Smooth muscle cell (in vitro differentiated cells): ENCODE measurements at regions not wholly inside any gene's neighbourhood (a gene's known extent, or its start where the extent isn't known, plus 50 kb on each side); places are given as distances from the start of the nearest gene placed in this dataset.

Experiments used
- DNase-seq: peaks from one replicate; lab custom pipeline; 2025; ENCODE audit not compliant: unreplicated experiment; lab: John Stamatoyannopoulos, UW
- H2AFZ ChIP-seq: fragments of 200-600 bp; sonication (generic); 2 replicates; pipeline ENCODE4 v1.6.0; 2016; ENCODE audit warnings: antibody characterized with exemption, low read depth, mild to moderate bottlenecking
- H3F3A ChIP-seq: fragments of 200-600 bp; sonication (generic); 2 replicates; pipeline ENCODE4 v1.6.0; 2017; ENCODE audit warnings: antibody characterized with exemption, low read depth
- H3K27ac ChIP-seq: fragments of 200-600 bp; sonication (generic); 2 replicates; pipeline ENCODE4 v1.5.1; 2016; ENCODE audit warnings: low read depth, mild to moderate bottlenecking
- H3K27me3 ChIP-seq: fragments of 200-600 bp; sonication (generic); 2 replicates; pipeline ENCODE4 v1.6.1; 2016; ENCODE audit warnings: low read depth, mild to moderate bottlenecking
- H3K36me3 ChIP-seq: fragments of 200-600 bp; sonication (generic); 2 replicates; pipeline ENCODE4 v1.5.1; 2016; ENCODE audit warnings: low read depth
- H3K4me1 ChIP-seq: fragments of 200-600 bp; sonication (generic); 2 replicates; pipeline ENCODE4 v1.5.1; 2016; ENCODE audit warnings: low read depth
- H3K4me2 ChIP-seq: fragments of 200-600 bp; sonication (generic); 2 replicates; pipeline ENCODE4 v1.6.0; 2016; ENCODE audit warnings: mild to moderate bottlenecking
- H3K4me3 ChIP-seq: fragments of 200-600 bp; sonication (generic); 2 replicates; pipeline ENCODE4 v1.5.1; 2016; ENCODE audit warnings: mild to moderate bottlenecking
- H3K79me2 ChIP-seq: fragments of 200-600 bp; sonication (generic); 2 replicates; pipeline ENCODE4 v1.6.0; 2016; ENCODE audit warnings: low read depth, mild to moderate bottlenecking
- H3K9ac ChIP-seq: fragments of 200-600 bp; sonication (generic); 2 replicates; pipeline ENCODE4 v1.6.0; 2016; ENCODE audit warnings: low read depth
- H3K9me3 ChIP-seq: fragments of 200-600 bp; sonication (generic); replicated peaks from 2 replicates; pipeline ENCODE4 v1.5.1; 2016; ENCODE audit warnings: low read depth
- H4K20me1 ChIP-seq: fragments of 200-600 bp; sonication (generic); 2 replicates; pipeline ENCODE4 v1.6.0; 2016; ENCODE audit warnings: low read depth
- CTCF ChIP-seq: fragments of 200-600 bp; sonication (generic); IDR thresholded peaks from 2 replicates; pipeline ENCODE4 v1.5.1; 2017; ENCODE audit warnings: borderline replicate concordance, mild to moderate bottlenecking, antibody characterized with exemption; ENCODE audit not compliant: insufficient read depth, poor library complexity, severe bottlenecking
- WGBS: methylation state at CpG from one replicate; pipeline ENCODE4 v1.1.7; 2016; ENCODE audit warnings: low lambda C conversion rate; 5-methylcytosine and 5-hydroxymethylcytosine counted together

GRCh38 chr22:49400136-49400940, 427.3 kb downstream of the BRD1 start:
- Histone ChIP-seq H2AFZ (no peak overlapping the region), H3K27me3 (no peaks in the 10 kb centered on the region), H3K4me3 (no peak overlapping the region), H3F3A (no peaks in the 10 kb centered on the region), H3K4me2 (no peak overlapping the region), H4K20me1 (no peaks in the 10 kb centered on the region), H3K4me1 (no peaks in the 10 kb centered on the region), H3K79me2 (no peaks in the 10 kb centered on the region), H3K27ac (no peak overlapping the region), H3K9ac (no peak overlapping the region), H3K36me3 (no peaks in the 10 kb centered on the region), H3K9me3 (no peaks in the 10 kb centered on the region)
- WGBS, result 89% methylated on average over 24 of the region's 24 CpGs
- TF ChIP-seq CTCF, result no peak
- DNase-seq, result no peak

DNA sequence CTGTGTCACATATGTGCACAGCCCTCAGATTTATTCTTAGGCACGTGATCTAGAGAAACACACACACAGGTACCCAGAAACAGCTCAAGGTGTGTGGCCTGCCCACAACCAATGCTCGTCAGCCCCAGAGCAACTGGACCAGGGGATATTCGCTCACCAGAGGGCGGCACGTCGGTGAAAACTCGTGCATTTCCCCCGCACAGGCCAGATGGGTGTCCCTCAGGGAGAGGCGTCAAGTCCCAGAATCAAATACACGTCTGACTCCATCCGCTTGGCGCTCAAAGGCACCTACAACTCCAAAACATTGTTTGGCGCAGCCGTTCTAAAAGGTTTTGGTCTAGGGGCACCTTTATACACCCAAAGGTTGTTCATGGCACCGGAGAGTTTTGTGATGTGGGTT, 429.0 kb downstream of the BRD1 start:
- TF ChIP-seq CTCF, result no peak
- no peaks in the 10 kb centered on the region for H4K20me1 ChIP-seq
- H3K4me1 ChIP-seq, result no peaks in the 10 kb centered on the region
- H3K9ac ChIP-seq, result no peak overlapping the region
- DNase-seq, result no peak
- H2AFZ ChIP-seq, result no peak overlapping the region
- H3F3A ChIP-seq, result no peaks in the 10 kb centered on the region
- no peaks in the 10 kb centered on the region for H3K27me3 ChIP-seq
- no peaks in the 10 kb centered on the region for H3K79me2 ChIP-seq
- H3K9me3 ChIP-seq, result no peaks in the 10 kb centered on the region
- no peak overlapping the region for H3K4me3 ChIP-seq
- WGBS, result 89% methylated on average over 15 of the region's 15 CpGs
- no peak overlapping the region for H3K27ac ChIP-seq
- no peak overlapping the region for H3K4me2 ChIP-seq
- H3K36me3 ChIP-seq, result no peaks in the 10 kb centered on the region

- no peaks in the 10 kb centered on the region for H3K4me1 ChIP-seq
- no peaks in the 10 kb centered on the region for H3F3A ChIP-seq
- H3K27ac ChIP-seq, result no peak overlapping the region
- no peak overlapping the region for H3K4me3 ChIP-seq
- no peaks in the 10 kb centered on the region for H3K79me2 ChIP-seq
- H3K27me3 ChIP-seq, result no peaks in the 10 kb centered on the region
- DNase-seq, result no peak
- no peaks in the 10 kb centered on the region for H3K36me3 ChIP-seq
- WGBS, result 92% methylated on average over 17 of the region's 17 CpGs
- H3K9me3 ChIP-seq, result no peaks in the 10 kb centered on the region
- no peak overlapping the region for H2AFZ ChIP-seq
- H3K9ac ChIP-seq, result no peak overlapping the region
- no peaks in the 10 kb centered on the region for H4K20me1 ChIP-seq
- H3K4me2 ChIP-seq, result no peak overlapping the region
- TF ChIP-seq CTCF, result no peak
Observed at GRCh38 chr22:49398115-49398514, 429.6 kb downstream of the BRD1 start.

DNA sequence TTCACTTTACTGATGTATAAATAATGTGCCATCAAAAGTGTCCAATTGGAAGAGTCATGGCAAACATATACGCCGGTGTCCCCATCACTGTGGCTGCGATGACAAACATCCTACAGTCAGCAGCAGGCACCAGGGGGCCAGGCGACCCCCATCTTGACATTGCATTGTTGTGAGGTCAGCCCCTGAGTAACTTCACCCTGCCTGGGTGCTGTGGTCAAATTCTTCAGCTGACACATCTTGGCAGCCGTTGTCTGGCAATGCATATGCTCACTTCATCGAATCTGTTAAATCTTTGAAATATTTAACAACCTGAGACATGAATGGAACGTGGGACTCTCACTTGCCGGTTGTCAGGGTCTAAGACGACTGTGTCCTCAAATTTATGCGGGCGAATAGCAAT, 430.9 kb downstream of the BRD1 start:
- Histone ChIP-seq H3K4me1 (no peaks in the 10 kb centered on the region), H3K4me2 (no peak overlapping the region), H3K27me3 (no peaks in the 10 kb centered on the region), H3K79me2 (no peaks in the 10 kb centered on the region), H3K9ac (no peak overlapping the region), H3F3A (no peaks in the 10 kb centered on the region), H2AFZ (no peak overlapping the region), H3K9me3 (no peaks in the 10 kb centered on the region), H3K4me3 (no peak overlapping the region), H3K36me3 (no peaks in the 10 kb centered on the region), H3K27ac (no peak overlapping the region), H4K20me1 (no peaks in the 10 kb centered on the region)
- 86% methylated on average over 11 of the region's 11 CpGs for WGBS
- DNase-seq, result no peak
- TF ChIP-seq CTCF, result no peak
